ENCODE measurements at regions not wholly inside any gene's neighbourhood (a gene's known extent, or its start where the extent isn't known, plus 50 kb on each side); places are given as distances from the start of the nearest gene placed in this dataset.
A peak's percentile ranks its signal among the peaks of the same experiment; 100 is the strongest.

DNA sequence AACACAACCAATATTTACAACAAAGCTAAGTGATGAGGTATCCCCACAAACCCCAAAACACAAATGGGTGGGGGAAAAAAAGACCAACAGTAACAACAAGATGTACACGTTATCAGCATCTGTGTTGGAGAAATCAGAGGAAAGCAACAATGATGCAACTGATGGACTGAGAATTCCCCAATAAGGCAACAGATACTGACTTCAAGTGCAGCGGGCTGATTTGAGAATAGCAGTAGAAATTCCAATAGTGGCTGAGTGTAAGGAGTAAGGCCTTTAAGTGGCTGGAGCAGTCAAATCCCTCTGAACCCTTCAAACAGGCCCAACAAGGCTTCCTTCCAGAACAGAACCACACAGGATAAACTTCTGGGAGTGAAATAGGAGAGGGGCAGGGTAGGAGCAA is 97.6 kb downstream of the TM2D1 start:
- DNase-seq: no peak

DNA sequence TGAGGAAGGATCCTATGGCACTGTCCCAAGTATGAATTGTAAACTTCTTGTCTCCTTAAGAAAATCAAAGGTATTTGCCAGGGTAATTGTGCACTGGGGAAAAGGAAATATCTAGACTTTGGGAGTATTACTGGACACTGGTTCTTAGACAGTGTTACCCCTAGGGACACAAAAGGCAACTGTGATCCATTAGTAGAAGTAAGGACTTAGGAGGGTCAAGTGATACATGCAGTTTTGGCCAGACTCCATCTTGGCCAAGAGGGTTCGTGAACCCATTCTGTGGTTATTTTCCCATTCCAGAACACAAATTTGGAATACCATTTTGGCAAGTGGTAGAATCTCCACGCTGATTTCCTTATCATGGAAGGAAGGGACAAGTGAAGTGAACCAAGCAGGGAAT is 98.1 kb downstream of the TM2D1 start:
- DNase-seq: no peak

- no peak for DNase-seq
Observed at GRCh38 chr1:61623852-61624251, 101.1 kb downstream of the TM2D1 start.

DNA sequence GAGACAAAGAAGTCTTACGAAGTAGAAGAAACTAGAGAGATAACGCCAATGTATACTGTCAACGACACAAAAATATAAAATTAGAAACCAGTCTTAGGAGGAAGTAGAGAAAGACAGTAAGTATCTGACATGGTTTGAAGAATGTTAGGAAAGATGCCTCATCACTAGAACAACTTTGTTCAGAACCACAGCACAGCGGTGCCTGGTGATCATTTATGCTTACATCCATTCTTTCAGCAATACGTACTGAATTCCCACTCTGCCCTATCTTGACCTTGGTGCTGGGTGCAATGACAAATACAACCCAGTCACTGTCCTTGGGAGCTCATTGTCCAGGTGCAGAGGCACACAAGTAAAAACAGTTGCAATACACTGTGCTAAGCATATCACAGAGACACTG is 104.4 kb downstream of the TM2D1 start:
- DNase-seq: no peak

GRCh38 chr1:61618755-61619154 is 106.2 kb downstream of the TM2D1 start:
- no peak for DNase-seq

- DNase-seq: no peak
Observed at GRCh38 chr1:61618193-61618592, 106.7 kb downstream of the TM2D1 start.

GRCh38 chr1:61616830-61617229 is 108.1 kb downstream of the TM2D1 start:
- no peak for DNase-seq

DNA sequence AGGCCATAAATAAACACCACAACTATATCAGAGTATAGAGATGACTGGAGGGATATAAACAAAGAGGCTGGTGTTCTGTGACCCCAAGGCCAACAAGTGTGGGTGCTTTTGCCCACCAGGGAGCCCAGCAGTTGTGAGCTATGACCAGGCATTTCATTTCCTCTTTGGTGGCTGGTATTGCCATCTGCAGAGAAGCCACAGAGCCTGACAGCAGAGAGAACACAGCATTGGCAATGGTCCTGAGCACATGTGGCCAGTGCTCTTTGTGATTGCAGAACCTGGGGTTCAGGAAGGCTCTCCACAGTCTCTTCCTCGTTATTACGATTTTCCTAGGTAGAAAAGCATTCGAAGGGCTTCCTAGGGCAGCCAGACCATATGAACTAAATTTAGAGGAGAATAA is 112.3 kb downstream of the TM2D1 start:
- DNase-seq: no peak

GRCh38 chr1:61609040-61609439 is 115.9 kb downstream of the TM2D1 start:
- DNase-seq: no peak

GRCh38 chr1:61607448-61607847 is 117.5 kb downstream of the TM2D1 start:
- no peak for DNase-seq

DNA sequence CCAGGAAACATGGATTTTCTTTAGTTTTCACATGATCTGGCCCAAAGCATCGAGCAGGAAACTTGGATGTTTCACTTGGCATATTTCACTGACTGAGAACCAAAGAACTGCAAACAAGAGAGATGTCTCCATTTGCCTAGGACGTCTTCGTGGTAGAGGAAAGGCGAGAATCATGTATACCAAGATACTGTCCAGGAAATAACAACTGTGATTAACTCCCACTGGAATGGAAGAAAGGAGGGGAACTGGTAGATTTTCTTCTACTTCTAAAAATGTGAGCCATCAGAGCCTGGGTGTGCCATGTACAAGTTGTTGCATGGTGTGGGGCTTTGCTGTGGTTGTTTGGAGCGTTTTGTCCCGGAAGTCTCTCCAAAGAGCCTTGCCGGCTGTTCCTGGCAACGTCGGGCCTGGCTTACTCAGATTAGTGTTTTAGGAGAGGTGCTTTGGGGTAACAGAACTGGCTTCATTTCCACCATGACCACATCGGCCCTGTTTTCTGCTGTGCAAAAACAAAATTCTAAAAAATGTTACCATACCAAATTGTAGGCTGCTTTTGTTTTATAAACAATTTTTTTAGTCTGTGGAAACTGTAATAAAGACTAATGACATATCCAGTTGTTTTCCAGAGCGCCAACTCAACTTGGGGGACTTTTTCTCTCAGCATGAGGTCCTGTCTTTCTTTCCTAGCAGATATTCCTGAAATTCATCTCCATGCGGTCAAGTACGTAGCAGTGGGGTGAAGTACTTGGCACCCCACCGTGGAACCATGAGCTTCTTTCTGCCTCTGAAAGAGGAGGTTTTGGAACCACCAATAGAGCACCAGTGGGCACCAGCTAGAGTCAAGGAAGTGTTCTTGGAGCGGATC is 118.3 kb downstream of the TM2D1 start:
- no peak for DNase-seq

- no peak for DNase-seq
Observed at GRCh38 chr1:61605607-61606321, 119.2 kb downstream of the TM2D1 start.

GRCh38 chr1:61604684-61605083 is 120.3 kb downstream of the TM2D1 start:
- DNase-seq: no peak

- DNase-seq: no peak
Observed at GRCh38 chr1:61604261-61604660, 120.7 kb downstream of the TM2D1 start.

- DNase-seq: no peak
Observed at GRCh38 chr1:61602663-61603062, 122.3 kb downstream of the TM2D1 start.

DNA sequence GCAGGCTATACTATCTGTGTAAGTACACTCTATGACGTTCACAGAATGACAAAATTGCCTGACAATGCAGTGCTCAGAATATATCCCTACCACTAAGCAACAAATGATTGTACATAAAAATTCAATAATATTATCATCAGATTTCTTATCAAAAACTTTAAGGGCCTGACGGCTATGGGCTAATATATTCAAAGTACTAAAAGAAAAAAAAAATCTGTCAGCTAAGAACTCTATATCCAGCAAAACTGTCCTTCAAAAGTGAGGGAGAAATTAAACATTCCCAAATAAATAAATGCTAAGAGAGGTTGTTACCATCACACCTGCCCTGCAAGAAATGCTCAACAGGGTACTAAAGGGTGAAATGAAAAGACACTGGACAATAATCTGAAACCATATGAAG is 127.3 kb downstream of the TM2D1 start:
- no peak for DNase-seq

- DNase-seq: no peak
Observed at GRCh38 chr1:61593331-61593730, 131.6 kb downstream of the TM2D1 start.

GRCh38 chr1:61591351-61591750 is 133.6 kb downstream of the TM2D1 start:
- DNase-seq: no peak

- peak; percentile 75 for DNase-seq
Observed at GRCh38 chr1:61588736-61589672, 135.9 kb downstream of the TM2D1 start.

- DNase-seq: no peak
Observed at GRCh38 chr1:61585714-61586113, 139.2 kb downstream of the TM2D1 start.

GRCh38 chr1:61583703-61584102 is 141.2 kb downstream of the TM2D1 start:
- no peak for DNase-seq

DNA sequence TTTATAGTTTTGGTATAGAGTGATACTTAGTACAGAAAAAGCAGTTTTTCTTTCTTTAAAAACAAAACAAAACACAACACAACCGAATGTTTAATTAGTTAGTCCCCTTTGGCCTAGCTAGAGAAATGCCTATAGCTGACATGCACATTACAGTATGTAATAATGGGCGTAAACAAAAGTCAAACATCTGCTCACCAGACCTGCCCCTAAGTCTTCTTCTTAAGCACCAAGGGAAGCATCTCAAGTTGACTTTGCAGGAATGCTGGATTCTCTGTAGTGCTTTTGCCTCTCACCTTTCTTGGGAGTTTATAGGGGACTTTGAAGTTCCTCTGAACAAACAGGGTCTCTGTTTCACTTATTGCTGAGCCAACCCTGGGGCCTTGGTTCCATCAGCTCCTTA is 143.7 kb downstream of the TM2D1 start:
- DNase-seq: no peak

GRCh38 chr1:61580417-61580816 is 144.5 kb downstream of the TM2D1 start:
- no peak for DNase-seq
